SK-N-SH (cell line): ENCODE measurements at regions not wholly inside any gene's neighbourhood (a gene's known extent, or its start where the extent isn't known, plus 50 kb on each side); places are given as distances from the start of the nearest gene placed in this dataset.

Source experiments
- CTCF ChIA-PET: fragments of 300-600, 350-600 bp; formaldehyde crosslinking; extraction: SDS; loops from one replicate; lab custom pipeline; 2021; lab: Yijun Ruan, JAX
- POLR2A ChIA-PET: fragments of 350-600 bp; sonication (Branson Sonifier 250); formaldehyde crosslinking; extraction: SDS; loops from one replicate; lab custom pipeline; 2020; ENCODE audit warnings: antibody characterized with exemption, inconsistent platforms; lab: Yijun Ruan, JAX
- DNase-seq: peaks from one replicate; pipeline ENCODE4 v3.0.0; 2012
- H2AFZ ChIP-seq: fragments of 200-600 bp; sonication (generic); 2 replicates; pipeline ENCODE4 v1.8.1; 2016; ENCODE audit warnings: antibody characterized with exemption, mild to moderate bottlenecking, low read depth
- H3F3A ChIP-seq: fragments of 200-600 bp; sonication (generic); replicated peaks from 2 replicates; pipeline ENCODE3; 2016; ENCODE audit warnings: antibody characterized with exemption, mild to moderate bottlenecking; ENCODE audit not compliant: insufficient read depth
- H3K27ac ChIP-seq, 2 experiments: fragments of 200-500 bp in 1 of 2; fragments of 200-600 bp in 1 of 2; sonication (Bioruptor generic) in 1 of 2; sonication (generic), shearing (Covaris generic) in 1 of 2; 2 replicates each; pipeline versions ENCODE4 v1.5.1 to v1.6.1; 2014 to 2016; ENCODE audit warnings: low read depth in 2 of 2, inconsistent platforms in 1 of 2, low read length in 1 of 2, mild to moderate bottlenecking in 1 of 2, mixed read lengths in 1 of 2
- H3K27me3 ChIP-seq: fragments of 200-600 bp; sonication (generic), shearing (Covaris generic); 2 replicates; pipeline ENCODE4 v1.6.1; 2016; ENCODE audit warnings: mixed run types; ENCODE audit not compliant: insufficient read depth
- H3K36me3 ChIP-seq, 2 experiments: fragments of 200-500 bp in 1 of 2; fragments of 200-600 bp in 1 of 2; sonication (Bioruptor generic) in 1 of 2; sonication (generic) in 1 of 2; replicated peaks in 1 of 2; 2 replicates each; pipeline versions ENCODE3 to v1.5.1; 2014 to 2016; ENCODE audit warnings: low read length in 1 of 2, mild to moderate bottlenecking in 1 of 2; ENCODE audit not compliant: insufficient read depth in 2 of 2, control insufficient read depth in 1 of 2
- H3K4me1 ChIP-seq, 2 experiments: fragments of 200-500 bp in 1 of 2; fragments of 200-600 bp in 1 of 2; sonication (Bioruptor generic) in 1 of 2; sonication (generic), shearing (Covaris generic) in 1 of 2; 2 replicates each; pipeline versions ENCODE4 v1.5.1 to v1.6.1; 2014 to 2016; ENCODE audit warnings: low read depth in 1 of 2, low read length in 1 of 2, mixed run types in 1 of 2; ENCODE audit not compliant: insufficient read depth in 2 of 2, control insufficient read depth in 1 of 2
- H3K4me2 ChIP-seq: fragments of 200-600 bp; sonication (generic), shearing (Covaris generic); 2 replicates; pipeline ENCODE4 v1.6.1; 2017; ENCODE audit warnings: mixed run types
- H3K4me3 ChIP-seq, 2 experiments: fragments of 200-500 bp in 1 of 2; fragments of 200-600 bp in 1 of 2; sonication (Bioruptor generic) in 1 of 2; sonication (generic), shearing (Covaris generic) in 1 of 2; 2 replicates each; pipeline versions ENCODE4 v1.5.1 to v1.8.1; 2014 to 2016; ENCODE audit warnings: low read depth in 2 of 2, inconsistent platforms in 1 of 2, low read length in 1 of 2, mild to moderate bottlenecking in 1 of 2, mixed read lengths in 1 of 2, moderate library complexity in 1 of 2
- H3K79me2 ChIP-seq: fragments of 200-600 bp; sonication (generic); 2 replicates; pipeline ENCODE4 v1.8.1; 2017; ENCODE audit warnings: mild to moderate bottlenecking; ENCODE audit not compliant: insufficient read depth
- H3K9ac ChIP-seq: fragments of 200-600 bp; sonication (generic); 2 replicates; pipeline ENCODE4 v1.6.1; 2017; ENCODE audit warnings: mixed run types
- H3K9me2 ChIP-seq: fragments of 200-600 bp; sonication (generic); 2 replicates; pipeline ENCODE4 v1.6.1; 2017; ENCODE audit warnings: mixed run types
- H3K9me3 ChIP-seq: fragments of 200-600 bp; sonication (generic); 2 replicates; pipeline ENCODE4 v1.6.1; 2017; ENCODE audit warnings: mixed run types, mild to moderate bottlenecking, moderate library complexity
- H4K20me1 ChIP-seq: fragments of 200-600 bp; sonication (generic); 2 replicates; pipeline ENCODE4 v1.6.1; 2017; ENCODE audit warnings: mild to moderate bottlenecking, mixed run types; ENCODE audit not compliant: insufficient read depth
- ELF1 ChIP-seq: IDR thresholded peaks from 2 replicates; pipeline ENCODE4 v1.4.0; 2012
- EZH2phosphoT487 ChIP-seq: fragments of 200-600 bp; sonication (generic); IDR thresholded peaks from 2 replicates; pipeline ENCODE4 v1.6.1; 2017; ENCODE audit warnings: low read depth, mixed run types, mild to moderate bottlenecking, antibody characterized with exemption, moderate library complexity, borderline replicate concordance
- FOXJ3 ChIP-seq: sonication (generic); formaldehyde crosslinking; IDR thresholded peaks from 2 replicates; pipeline ENCODE4 v1.5.1; 2020; ENCODE audit warnings: mild to moderate bottlenecking, missing genetic modification reagents
- FOXM1 ChIP-seq: IDR thresholded peaks from 2 replicates; pipeline ENCODE4 v1.4.0; 2012; ENCODE audit warnings: low read depth, mild to moderate bottlenecking
- GATA2 ChIP-seq: sonication (generic); formaldehyde crosslinking; IDR thresholded peaks from 2 replicates; pipeline ENCODE4 v1.5.0; 2020; ENCODE audit warnings: mild to moderate bottlenecking, missing genetic modification reagents
- IRF3 ChIP-seq: fragments of 150-350 bp; IDR thresholded peaks from 2 replicates; pipeline ENCODE4 v1.6.1; 2016; ENCODE audit warnings: mild to moderate bottlenecking, low read depth, low read length
- JUND ChIP-seq: IDR thresholded peaks from 2 replicates; pipeline ENCODE4 v1.4.0; 2012
- MXI1 ChIP-seq: IDR thresholded peaks from 2 replicates; pipeline ENCODE4 v1.6.1; 2012; ENCODE audit warnings: mild to moderate bottlenecking, low read depth, low read length, improper control_type of control experiment
- PBX3 ChIP-seq: IDR thresholded peaks from 2 replicates; pipeline ENCODE4; 2012
- RAD21 ChIP-seq: IDR thresholded peaks from 2 replicates; pipeline ENCODE4 v1.6.1; 2012; ENCODE audit warnings: mild to moderate bottlenecking, low read length
- REST ChIP-seq: IDR thresholded peaks from 2 replicates; pipeline ENCODE4 v1.6.1; 2012; ENCODE audit warnings: mild to moderate bottlenecking, low read depth, low read length, moderate library complexity
- SMC3 ChIP-seq: IDR thresholded peaks from 2 replicates; pipeline ENCODE4 v1.6.1; 2012; ENCODE audit warnings: low read depth, low read length, improper control_type of control experiment
- YY1 ChIP-seq: IDR thresholded peaks from 2 replicates; pipeline ENCODE4 v1.4.0; 2012; ENCODE audit warnings: low read depth, mild to moderate bottlenecking
- WGBS: methylation state at CpG from one replicate; pipeline ENCODE4 v1.1.6; 2017; ENCODE audit warnings: low lambda C conversion rate; 5-methylcytosine and 5-hydroxymethylcytosine counted together
- TF ChIP-seq, protein P1 (sequence below): IDR thresholded peaks from 2 replicates; pipeline ENCODE4 v1.4.0; 2012; ENCODE audit warnings: low read depth, borderline replicate concordance

- Histone ChIP-seq H2AFZ (no peak overlapping the region), H3F3A (no peaks in the 10 kb centered on the region), H3K79me2 (no peaks in the 10 kb centered on the region), H3K9me3 (no peaks in the 10 kb centered on the region), H3K27ac (no peak overlapping the region), H3K27me3 (no peaks in the 10 kb centered on the region), H4K20me1 (no peaks in the 10 kb centered on the region), H3K9me2 (no peaks in the 10 kb centered on the region), H3K9ac (no peak overlapping the region), H3K4me3 (no peak overlapping the region), H3K4me1 (no peaks in the 10 kb centered on the region), H3K36me3 (no peaks in the 10 kb centered on the region), H3K4me2 (no peak overlapping the region)
- ChIA-PET CTCF (no interaction called here), POLR2A (no interaction called here)
- no peak for DNase-seq
- TF ChIP-seq JUND, result no peak
- no peak for TF ChIP-seq FOXJ3 (CRISPR knock-in tag)
- TF ChIP-seq YY1, result no peak
- TF ChIP-seq ELF1, result no peak
- no peak for TF ChIP-seq SMC3
- TF ChIP-seq, protein P1, sequence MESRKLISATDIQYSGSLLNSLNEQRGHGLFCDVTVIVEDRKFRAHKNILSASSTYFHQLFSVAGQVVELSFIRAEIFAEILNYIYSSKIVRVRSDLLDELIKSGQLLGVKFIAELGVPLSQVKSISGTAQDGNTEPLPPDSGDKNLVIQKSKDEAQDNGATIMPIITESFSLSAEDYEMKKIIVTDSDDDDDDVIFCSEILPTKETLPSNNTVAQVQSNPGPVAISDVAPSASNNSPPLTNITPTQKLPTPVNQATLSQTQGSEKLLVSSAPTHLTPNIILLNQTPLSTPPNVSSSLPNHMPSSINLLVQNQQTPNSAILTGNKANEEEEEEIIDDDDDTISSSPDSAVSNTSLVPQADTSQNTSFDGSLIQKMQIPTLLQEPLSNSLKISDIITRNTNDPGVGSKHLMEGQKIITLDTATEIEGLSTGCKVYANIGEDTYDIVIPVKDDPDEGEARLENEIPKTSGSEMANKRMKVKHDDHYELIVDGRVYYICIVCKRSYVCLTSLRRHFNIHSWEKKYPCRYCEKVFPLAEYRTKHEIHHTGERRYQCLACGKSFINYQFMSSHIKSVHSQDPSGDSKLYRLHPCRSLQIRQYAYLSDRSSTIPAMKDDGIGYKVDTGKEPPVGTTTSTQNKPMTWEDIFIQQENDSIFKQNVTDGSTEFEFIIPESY, result no peak
- no peak for TF ChIP-seq FOXM1
- no peak for TF ChIP-seq GATA2 (CRISPR knock-in tag)
- TF ChIP-seq PBX3, result no peak
- TF ChIP-seq IRF3, result no peak
- no peak for TF ChIP-seq RAD21
- TF ChIP-seq REST, result no peak
- TF ChIP-seq EZH2phosphoT487, result no peak
- no peak for TF ChIP-seq MXI1
- 7% methylated on average over 2 of the region's 2 CpGs for WGBS
These were observed 220.3 kb downstream of the COX7C start for GRCh38 chr5:86838083-86838482.
